NCI-H2171 treated with DMSO at 0.1 percent for 48 hours (cell line): ENCODE measurements at regions not wholly inside any gene's neighbourhood (a gene's known extent, or its start where the extent isn't known, plus 50 kb on each side); places are given as distances from the start of the nearest gene placed in this dataset.

Experiments used
- DNase-seq: peaks from one replicate; lab custom pipeline; 2025; lab: John Stamatoyannopoulos, UW

DNA sequence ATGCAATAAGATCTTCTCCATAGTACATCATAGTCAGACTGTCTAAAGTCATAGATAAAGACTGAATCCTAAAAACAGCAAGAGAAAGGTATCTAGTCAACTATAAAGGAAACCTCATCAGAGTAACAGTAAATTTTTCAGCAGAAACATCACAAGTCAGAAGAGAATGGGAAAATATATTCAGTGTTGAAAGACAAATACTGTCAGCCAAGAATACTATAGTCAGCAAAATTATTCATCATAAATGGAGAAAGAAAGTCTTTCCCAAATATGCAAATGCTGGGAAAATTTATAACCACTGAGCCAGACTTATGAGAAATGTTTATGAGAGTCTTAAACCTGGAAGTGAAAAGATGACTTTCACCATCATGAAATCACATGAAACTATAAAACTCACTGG, 136.7 kb downstream of the KDR start:
- DNase-seq, result no peak

DNA sequence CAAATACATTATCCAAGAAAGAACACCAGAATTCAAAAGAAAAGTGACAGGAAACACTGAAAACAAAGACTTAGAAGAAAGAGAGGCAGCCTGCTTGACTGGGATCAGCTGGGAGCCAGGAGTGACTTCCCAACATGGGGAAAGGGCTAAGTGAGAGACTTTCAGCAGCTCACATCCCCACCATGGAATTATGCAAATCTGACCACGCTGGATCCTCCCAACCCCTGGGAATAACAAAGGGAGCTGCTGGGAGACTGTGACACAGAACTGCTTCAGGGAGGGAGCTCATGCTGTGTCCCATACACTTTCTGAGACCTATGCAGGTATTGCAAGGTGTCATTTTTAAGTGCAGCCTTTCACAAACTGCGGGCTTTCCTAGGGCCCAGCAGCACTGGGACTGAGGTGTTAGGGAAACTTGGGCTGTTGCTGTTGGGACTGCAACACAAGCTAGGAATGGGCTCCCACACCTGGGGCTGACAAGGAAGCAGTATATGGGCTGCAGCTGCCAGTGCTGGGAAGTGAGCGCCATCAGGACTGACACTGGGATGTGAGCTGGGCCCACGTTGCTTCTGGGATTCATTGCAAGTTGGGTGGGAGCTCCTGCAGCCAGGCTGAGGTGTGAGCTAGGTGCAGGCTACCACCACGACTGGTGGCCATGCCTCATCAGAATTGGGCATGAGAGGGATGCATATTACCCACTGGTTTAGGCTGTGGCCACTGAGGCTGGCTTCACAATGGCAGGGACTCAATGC, 139.1 kb downstream of the KDR start:
- DNase-seq, result no peak

DNA sequence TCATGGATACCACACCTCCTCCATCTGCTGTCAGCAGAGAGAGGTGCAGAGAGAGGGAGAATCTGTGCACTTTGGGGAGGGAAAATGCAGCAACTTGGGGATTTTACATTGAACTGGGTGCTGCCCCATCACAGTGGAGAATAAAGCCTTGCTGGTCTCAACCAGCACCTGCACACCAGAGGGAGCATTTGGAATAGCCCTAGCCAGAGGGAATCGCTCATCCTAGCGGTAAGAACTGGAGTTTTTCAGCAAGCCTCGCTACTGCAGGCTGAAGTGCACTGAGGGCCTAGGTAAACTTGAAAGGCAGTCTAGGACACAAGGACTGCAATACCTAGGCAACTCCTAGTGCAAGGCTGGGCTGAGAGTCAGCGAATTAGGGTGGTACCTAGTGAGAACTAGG, 148.7 kb downstream of the KDR start:
- DNase-seq, result no peak

DNA sequence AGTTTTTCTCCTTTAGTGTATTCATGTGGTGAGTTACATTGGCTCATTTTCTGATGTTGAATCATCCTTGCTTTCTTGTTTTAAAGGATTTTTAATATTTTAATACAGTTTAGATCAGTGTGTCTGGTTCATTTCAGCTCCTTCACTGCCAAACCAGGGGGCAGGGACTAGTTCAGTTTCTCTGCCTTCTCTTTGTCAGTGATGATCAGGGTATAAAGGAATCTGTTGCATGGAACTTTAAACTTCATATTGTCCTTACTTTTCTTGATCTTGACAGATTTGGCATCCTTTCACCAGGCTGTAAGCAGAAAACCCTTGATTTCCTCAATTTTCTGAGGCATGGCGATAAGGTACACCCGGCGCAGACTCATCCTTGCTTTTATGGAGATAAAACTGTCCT, 149.4 kb downstream of the KDR start:
- DNase-seq, result no peak

DNA sequence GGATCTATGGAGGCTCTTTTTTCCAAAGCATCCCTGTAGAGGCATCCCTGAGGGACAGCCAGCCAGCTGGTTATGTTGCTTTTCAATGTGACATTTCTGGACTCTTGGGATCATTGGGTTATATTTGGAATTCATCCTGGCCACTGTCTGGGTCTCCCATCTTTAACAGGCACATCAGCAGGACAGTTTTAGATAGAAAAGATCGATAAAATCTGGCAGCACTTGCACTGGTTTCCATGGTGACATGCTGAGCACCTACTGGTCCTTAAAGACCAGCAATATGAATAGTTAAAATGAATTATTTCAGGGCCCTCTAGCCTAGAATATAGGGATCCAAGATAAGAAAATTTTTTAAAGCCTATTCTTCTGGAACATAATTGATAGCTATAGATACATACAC, 151.6 kb downstream of the KDR start:
- DNase-seq, result no peak

DNA sequence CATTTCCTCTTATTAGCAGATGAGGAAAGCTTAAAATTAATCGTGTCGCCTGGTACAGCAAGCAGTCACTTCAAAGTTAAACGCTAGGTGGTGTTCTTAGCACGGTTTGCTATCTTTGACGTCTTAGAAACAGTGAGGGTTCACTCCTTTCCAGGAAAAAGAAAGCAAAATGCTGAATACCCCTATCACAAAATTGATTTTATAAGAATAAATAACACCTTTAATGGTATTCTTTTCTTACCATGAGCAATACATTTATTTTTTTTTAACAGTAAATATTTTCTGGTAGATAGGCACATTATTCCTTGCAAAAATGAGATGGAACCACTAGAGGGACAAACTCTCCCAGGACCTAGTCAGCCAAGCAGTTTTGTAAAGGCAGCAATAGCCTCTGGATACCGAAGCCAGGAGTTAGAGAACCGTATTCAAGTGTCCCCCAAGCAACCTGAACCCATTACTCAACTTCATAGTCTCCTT, 153.9 kb downstream of the KDR start:
- peak; percentile 55 for DNase-seq

DNA sequence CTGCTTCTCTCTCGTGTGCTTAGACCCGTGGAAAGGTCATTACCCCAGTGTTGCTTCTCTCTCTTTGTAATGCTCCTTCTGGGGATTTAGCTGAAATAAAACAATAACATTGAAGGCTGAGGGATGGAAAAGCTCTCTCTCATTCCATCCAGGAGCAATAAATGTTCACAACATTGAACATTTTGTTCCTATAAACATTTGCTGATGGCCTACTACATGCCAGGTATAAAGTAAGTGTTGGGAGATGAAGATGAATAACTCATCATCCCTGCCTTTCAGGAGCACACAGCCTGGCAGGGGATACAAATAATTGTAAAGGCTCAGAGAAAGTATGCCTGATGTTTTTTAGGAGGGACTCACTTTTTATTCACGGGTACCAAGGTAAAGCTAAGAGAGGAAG, 158.1 kb downstream of the KDR start:
- DNase-seq, result no peak

DNA sequence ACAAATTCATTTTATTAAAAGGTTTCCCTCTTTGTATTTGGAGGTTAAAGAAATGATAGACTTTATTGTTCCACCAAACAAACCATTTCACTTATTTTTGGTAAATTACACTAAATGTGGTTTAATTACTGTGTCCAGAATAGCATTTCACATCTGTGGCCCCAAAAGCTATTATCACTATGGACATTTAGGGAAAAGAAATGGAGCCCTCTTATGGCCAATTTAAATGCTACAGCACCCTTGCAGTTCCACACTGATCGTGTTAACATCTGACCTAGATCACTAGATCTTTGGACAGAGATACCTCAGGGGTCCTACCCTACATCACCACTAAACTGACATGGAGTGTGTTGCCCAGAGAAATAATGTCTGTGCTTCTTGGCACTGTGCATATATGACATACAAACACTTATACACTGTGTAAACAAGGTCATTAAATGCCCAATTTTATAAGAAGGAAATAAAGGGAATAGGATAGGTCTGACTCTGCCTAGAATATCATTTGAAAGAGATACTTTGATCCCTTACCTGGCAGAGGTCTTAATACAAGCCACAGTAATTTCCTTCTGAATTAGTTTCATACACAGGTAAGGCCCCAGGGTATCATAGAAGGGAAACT, 163.9 kb downstream of the KDR start:
- peak; percentile 37 for DNase-seq

DNA sequence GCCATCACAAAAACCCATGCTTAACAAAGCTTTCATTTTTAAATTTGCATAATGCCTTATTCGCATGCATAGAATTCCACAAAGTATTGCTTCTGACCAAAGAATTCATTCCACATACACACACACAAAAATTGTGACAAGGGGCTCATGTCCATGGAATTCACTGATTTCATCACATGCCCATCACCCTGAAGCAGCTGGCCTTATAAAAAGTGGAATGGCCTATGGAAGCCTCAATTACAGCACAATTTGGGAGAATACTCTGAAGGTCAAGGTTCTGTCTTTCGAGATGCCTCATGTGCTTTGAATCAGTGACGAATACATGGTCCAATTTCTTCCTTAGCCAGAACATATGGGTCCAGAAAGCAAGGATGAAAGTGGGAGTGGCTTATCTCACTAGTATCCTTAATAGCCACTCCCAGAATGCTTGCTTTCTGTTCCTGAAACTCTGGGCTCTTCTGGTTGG, 165.7 kb downstream of the KDR start:
- no peak for DNase-seq

DNA sequence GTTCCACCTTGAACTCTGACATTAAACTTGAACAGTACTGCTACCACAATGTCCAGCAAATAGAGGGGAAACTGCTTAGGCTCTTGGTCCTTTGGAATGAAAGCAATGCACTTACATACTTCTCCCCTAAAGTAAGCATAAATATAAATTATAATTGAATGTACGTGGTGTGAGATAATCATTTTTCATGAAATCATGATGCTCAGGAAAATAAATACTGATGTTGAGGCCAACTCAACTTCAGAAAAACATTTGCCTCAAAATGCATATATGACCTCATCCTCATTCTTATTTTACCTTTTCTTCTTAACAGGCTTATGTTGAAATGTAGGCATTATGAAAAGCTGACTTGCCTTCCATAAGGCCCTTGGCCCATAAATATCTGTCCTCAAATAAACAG, 166.3 kb downstream of the KDR start:
- no peak for DNase-seq

DNA sequence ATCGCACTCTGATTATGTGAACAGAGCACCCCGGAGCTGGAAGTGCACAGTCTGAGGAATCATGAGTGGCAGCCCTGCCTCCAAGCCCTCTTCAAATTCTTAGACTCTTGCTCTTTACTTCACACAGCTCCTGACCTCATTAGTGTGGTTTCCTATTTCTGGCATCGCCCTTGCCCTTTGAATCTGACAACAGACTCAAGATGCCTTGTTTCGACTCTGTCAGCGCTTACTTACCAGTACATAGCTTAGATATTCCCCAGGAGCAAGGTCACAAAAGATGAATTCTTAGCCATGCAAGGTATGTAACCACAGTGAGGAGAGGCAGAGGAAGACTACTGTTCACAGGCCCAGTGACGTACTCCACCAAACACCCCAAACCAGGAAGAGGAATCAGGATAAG, 167.2 kb downstream of the KDR start:
- no peak for DNase-seq

DNA sequence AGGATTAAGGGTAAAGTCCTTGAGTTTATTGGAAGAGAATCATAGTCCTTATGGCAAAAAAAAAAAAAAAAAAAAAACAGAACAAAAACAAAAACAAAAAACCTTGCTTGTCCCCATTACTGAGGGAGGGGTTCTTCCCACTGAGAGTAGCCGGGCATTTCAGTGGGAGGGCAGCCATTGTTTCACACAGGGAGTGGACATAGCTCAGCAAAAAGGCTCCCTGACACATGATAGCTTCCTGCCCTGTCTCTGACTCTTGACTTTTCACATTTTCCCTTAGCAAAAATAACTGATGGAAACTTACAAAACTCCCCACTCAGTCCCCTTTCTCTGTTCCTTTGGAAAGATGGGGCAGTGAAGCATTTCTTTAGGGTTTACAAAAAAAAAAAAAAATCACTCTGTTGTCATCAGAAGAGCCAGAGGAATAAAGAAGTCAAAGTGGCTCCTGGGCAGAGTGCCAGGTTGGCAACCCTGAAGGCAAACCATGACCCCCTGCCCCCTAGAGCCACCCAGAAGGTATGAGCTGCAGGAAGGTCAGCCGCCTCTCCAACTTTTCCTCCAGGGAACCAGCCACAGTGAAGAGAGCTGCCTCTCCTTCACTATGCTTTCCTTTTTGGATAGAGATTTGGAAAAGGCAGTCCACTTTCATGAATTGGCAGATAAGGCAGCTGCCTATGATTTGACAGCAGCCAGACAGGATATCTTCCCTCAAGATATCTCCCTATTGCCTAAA, 170.6 kb downstream of the KDR start:
- no peak for DNase-seq

DNA sequence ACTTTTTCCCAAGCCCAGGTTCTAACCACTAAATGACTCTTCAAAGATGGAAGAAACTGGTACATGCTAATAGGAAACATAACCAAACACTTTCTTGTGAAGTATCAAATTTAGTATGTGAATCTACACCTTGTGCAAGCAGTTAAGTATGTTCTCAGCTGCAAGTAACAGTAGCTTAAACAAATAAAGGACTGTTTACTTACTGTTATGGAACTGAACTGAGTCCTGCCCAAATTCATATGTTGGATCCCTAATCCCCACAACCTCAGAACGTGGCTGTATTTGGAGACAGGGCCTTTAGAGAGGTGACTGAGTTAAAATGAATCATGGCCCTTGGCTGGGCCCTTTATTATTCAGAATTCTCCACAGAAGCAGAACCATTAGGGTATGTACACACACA, 178.7 kb downstream of the KDR start:
- DNase-seq, result no peak

DNA sequence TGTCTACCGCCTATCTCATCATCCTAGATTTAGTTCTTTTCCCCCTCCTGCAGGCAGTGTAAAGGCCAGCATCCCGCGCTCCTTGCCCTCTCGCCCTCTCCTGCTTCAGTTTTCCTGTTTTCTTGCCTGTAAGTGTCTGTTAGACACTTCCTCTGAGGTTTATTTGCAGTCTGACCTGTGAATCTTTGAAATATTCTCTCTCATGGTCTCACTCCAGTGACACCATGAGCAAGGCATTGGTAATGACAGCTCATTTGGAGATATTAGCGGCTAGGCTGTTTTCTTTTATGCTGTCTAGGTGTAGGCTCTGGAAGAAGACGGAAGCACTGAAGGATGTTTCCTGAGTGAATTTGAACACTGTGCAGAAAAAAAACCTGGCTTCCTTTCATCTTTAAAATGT, 179.6 kb downstream of the KDR start:
- DNase-seq, result no peak

DNA sequence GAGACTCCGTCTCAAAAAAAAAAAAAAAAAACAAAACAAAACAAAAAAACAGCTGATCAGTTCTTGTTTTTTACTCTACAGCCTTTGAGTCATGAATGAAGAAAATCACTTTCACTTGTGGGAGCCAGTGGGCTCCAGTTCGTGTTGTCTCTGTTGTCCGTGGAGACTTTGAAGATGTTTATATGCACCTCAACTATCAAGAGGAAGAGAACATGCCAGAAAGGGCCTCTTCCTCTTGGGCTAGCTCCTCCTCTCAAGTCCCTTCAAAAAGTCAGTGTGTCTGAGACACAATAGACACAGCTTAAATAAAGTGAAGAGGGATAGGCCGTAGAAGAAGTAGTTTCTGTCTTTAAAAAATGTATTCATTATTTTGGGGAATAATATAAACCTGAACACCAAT, 182.7 kb downstream of the KDR start:
- DNase-seq, result no peak

DNA sequence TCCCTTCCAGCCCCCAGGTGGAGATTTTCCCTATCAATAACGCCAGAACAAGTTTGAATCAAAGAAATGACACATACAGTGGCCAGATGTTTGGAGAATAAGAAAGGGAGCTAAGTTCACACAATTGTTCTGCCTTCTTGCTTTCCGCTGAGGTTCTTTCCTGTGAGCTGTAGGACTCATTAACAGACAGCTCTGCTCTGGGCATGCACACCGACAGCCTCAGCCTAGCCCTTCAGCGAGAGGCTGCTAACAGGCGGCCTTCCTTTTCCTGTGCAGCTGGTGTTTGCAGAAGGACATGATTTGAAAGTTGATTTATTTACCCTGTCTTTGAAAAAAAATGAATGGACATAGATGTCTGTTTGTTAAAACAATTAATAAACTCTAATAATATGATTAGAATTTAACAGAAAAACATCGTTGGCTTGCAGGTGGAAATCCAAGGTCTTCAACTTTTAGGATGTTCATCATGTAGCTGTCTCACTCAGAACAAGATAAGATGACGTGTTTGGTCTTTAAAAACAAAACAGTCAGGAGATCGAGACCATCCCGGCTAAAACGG, 183.3 kb downstream of the KDR start:
- no peak for DNase-seq

DNA sequence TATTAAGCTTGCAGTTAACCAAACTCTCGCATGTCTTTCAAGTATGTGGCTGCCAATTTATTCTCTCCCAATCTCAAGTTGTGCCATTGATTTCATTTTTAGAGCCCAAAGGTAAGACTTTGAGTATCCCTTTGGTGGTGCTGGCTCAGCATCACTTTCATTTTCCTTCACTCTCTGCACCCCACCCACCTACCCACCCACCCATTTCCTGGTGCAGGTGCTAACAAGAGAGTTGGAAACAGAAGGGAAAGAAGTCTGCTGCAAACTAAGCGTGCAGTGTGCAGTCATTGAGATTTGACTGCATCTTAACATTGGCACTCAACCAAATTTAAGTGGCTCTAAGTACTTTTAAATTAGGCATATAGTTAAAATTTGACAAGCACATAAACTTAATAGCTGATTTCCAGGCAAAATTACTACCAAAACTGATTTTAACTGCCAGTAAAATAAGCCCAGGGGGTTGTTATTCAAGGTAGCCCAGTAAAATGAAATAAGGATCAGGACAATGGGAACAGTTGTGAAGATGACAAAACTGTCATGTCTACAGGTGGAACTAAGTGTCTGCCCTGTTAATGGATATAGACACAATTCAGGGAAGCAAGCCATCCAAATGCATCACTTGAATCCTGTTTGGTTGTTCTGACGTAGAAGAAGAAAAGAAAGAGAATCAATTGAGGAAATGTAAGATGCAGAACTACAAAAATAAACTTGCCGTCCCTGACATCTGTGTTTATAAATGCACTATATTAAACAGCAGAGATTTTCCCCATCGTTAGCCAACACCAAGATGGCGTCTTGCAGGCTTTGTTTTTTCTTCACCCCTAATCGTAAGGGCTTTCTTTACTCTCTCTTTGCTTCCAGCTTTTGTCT, 184.2 kb downstream of the KDR start:
- DNase-seq, result no peak

DNA sequence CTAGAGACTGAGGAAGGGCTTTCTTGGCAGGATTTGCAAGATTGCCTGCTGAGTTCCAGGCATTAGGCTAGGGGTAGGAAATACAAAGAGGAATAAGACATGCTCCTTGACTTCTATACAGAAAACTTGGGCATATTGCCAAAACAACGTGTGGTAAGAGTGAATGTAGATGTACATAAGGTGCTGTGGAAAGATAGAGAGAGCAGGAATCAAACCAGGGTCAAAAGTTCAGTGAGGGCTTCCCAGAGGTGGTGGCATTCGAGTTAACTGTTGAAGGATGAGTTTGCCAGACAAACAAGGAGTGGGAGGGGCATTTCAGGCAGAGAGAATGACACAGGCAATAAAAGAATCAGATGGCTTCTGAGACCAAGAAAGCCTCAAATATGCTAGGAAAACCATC, 187.9 kb downstream of the KDR start:
- DNase-seq, result peak; percentile 44

DNA sequence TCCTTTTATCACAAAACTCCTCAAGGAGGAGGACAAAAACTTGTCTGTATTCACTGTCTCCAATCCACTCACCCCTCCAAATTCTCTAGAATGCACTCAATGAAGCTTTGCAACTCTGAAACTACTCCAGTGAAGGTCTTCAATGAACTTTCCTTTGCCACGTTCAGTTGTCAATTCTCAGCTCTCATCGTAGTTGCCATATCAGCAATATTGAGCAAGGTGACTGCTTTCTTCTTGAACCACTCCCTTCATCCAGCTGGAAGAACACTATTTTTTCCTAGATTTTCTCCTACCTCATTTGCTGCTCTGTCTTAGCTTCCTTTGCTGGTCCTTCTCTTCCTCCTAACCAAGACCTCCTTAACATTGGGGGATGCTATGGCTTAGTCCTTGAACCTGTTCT, 191.8 kb downstream of the KDR start:
- DNase-seq, result no peak

DNA sequence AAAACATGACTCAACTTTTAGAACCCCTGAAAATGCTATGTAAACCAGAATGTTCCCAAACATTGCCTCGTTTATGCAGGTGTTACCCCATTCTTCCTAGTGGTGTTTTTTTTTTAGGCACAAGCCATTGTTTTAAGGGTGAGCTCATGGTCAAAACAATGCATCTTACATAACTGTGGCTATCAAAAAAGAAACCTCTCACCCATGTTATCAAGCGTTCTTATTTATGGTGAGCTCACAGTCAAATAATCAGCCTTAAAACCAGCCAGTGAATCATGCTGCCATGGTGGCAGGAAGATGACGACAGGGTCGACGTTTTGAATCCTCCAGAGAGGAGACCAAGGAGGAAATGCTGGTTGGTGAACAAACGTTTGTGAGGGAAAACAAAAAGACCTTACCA, 195.2 kb downstream of the KDR start:
- DNase-seq, result no peak

DNA sequence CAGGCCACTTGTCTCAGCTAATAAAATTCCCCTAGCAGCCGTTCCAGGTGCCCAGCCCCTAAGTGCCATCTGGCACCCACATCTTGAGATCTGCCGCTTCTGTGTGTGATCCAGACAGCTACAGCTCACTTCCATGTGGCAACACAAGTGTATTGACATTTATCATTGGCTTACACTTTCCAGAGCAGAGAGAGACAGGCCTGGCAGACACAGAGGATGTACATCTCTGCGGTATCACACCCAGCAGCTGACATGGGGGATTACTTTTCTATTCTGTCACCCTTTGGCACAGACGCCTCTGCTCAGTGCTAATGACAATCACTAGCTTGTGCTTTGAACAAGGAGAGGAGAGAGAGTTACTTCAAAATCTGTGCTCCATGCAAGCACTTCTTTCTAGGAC, 195.9 kb downstream of the KDR start:
- peak; percentile 88 for DNase-seq

DNA sequence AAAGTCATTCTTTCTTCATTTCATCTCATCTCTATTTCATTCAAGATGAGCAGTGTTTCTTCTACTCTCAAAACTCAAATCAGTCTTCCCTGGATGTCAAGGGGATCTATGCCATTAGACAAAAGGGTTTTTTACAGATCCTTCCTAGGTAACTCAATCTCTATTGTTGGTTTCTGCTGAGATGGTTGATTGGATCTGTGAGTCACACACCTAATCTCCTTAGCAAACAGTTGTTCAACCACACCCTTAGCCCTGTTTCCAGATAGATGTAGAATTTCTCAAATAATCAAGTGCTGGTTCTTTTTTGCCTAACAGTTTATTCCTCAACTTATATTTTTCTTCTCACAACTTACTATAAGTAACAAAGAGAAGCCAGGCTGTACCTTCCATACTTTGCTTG, 200.5 kb downstream of the KDR start:
- DNase-seq, result no peak
